ENCODE measurements at regions not wholly inside any gene's neighbourhood (a gene's known extent, or its start where the extent isn't known, plus 50 kb on each side); places are given as distances from the start of the nearest gene placed in this dataset.
"Not testable (repeated sequence)": the region's sequence is repeated elsewhere in the genome, so short reads cannot be mapped to it uniquely, and the experiment has no call there.

DNA sequence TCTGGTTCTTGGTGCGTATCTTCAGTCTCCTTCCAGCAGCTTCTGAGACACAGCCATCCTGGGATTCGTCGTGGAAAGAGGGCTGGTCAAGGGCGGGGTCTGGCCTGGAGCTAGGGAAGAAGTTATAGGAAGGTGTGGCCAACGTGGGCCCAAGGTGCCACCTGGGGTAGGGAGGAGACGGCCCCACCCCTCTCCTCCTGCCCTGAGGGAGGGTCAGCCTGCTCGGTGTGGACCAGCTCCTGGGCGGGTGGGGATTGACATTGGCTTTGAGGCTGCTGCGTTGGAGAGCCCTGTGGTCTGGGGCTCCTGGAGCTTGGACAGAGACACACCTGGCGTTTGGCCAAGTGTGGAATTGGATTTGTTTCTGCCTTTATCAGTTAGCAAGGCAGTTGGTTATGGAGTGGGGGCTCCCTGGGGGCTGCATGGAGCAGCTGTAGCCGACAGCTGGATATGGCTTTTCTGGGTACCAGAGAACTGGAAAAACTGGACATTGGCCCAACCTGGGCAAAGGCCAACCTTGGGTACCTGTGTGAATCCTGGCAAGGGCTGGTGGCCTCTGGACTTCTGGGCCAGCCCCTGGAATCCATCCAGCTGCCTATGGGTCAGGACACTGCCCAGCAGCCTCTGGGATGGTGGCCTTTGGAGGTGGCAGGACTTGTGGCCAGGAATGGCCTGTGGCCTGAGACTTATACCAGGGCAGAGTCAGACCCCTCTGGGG, 75.7 kb upstream of the PPP1R26 start:
- no peak overlapping the region for H3K4me3 ChIP-seq (replicated peaks; ENCODE audit: insufficient read depth, low read length)
- DNase-seq (ENCODE audit: low read depth in 1 of 2, low spot score in 1 of 2), result no peak
- TF ChIP-seq POLR2AphosphoS5 (IDR thresholded peaks at IDR 0.05; ENCODE audit: low read depth), result no peak
- no peaks in the 10 kb centered on the region for H3K27me3 ChIP-seq (ENCODE audit: insufficient read depth, poor library complexity, severe bottlenecking)
- no peak overlapping the region for H3K27ac ChIP-seq (replicated peaks)

DNA sequence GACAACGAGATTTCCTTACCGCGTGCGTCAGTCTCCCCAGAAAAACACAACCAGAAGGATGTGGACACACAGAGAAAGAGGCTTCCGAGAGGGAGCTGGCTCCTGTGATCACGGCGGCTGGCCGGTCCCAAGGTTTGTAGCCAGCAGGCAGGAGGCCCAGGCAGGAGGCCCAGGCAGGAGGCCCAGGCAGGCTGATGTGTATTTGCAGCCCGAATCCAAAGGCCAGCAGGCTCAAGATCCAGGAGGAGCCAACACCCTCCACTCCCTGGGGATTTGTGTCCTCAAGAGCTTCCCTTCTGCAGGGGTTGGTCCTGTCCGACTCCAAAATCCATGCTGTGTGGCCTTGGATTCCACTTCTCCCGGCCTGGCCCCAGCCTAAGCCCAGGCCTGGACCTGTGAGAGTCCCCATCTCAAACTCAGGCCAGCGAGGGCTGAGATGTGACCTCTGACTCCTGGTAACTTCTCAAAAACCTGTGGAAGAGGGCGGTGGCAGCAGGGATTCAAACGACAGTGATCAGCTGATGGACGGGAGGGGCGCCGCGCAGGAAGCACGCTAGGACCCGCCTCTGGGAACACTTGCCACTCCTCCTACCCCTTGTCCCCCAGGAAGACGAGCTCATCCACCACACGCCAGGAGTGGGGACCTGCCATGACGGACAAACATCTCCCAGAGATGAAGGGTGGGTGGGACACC, 75.0 kb upstream of the PPP1R26 start:
- H3K27ac ChIP-seq (replicated peaks), result no peak overlapping the region
- H3K27me3 ChIP-seq (ENCODE audit: insufficient read depth, poor library complexity, severe bottlenecking), result no peaks in the 10 kb centered on the region
- DNase-seq (ENCODE audit: low read depth in 1 of 2, low spot score in 1 of 2), result no peak
- TF ChIP-seq GABPA (IDR thresholded peaks at IDR 0.05; ENCODE audit: low read depth) (no peak), POLR2AphosphoS5 (IDR thresholded peaks at IDR 0.05; ENCODE audit: low read depth) (no peak), SPI1 (IDR thresholded peaks at IDR 0.05; ENCODE audit: borderline replicate concordance, low read depth) (no peak)
- TF ChIP-seq, protein P1, sequence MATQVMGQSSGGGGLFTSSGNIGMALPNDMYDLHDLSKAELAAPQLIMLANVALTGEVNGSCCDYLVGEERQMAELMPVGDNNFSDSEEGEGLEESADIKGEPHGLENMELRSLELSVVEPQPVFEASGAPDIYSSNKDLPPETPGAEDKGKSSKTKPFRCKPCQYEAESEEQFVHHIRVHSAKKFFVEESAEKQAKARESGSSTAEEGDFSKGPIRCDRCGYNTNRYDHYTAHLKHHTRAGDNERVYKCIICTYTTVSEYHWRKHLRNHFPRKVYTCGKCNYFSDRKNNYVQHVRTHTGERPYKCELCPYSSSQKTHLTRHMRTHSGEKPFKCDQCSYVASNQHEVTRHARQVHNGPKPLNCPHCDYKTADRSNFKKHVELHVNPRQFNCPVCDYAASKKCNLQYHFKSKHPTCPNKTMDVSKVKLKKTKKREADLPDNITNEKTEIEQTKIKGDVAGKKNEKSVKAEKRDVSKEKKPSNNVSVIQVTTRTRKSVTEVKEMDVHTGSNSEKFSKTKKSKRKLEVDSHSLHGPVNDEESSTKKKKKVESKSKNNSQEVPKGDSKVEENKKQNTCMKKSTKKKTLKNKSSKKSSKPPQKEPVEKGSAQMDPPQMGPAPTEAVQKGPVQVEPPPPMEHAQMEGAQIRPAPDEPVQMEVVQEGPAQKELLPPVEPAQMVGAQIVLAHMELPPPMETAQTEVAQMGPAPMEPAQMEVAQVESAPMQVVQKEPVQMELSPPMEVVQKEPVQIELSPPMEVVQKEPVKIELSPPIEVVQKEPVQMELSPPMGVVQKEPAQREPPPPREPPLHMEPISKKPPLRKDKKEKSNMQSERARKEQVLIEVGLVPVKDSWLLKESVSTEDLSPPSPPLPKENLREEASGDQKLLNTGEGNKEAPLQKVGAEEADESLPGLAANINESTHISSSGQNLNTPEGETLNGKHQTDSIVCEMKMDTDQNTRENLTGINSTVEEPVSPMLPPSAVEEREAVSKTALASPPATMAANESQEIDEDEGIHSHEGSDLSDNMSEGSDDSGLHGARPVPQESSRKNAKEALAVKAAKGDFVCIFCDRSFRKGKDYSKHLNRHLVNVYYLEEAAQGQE (IDR thresholded peaks at IDR 0.05; ENCODE audit: insufficient replicate concordance, low read depth), result no peak
- TF ChIP-seq, protein P2, sequence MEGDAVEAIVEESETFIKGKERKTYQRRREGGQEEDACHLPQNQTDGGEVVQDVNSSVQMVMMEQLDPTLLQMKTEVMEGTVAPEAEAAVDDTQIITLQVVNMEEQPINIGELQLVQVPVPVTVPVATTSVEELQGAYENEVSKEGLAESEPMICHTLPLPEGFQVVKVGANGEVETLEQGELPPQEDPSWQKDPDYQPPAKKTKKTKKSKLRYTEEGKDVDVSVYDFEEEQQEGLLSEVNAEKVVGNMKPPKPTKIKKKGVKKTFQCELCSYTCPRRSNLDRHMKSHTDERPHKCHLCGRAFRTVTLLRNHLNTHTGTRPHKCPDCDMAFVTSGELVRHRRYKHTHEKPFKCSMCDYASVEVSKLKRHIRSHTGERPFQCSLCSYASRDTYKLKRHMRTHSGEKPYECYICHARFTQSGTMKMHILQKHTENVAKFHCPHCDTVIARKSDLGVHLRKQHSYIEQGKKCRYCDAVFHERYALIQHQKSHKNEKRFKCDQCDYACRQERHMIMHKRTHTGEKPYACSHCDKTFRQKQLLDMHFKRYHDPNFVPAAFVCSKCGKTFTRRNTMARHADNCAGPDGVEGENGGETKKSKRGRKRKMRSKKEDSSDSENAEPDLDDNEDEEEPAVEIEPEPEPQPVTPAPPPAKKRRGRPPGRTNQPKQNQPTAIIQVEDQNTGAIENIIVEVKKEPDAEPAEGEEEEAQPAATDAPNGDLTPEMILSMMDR (IDR thresholded peaks at IDR 0.05; ENCODE audit: insufficient read depth, low read length), result no peak
- H3K4me3 ChIP-seq (replicated peaks; ENCODE audit: insufficient read depth, low read length), result no peak overlapping the region

DNA sequence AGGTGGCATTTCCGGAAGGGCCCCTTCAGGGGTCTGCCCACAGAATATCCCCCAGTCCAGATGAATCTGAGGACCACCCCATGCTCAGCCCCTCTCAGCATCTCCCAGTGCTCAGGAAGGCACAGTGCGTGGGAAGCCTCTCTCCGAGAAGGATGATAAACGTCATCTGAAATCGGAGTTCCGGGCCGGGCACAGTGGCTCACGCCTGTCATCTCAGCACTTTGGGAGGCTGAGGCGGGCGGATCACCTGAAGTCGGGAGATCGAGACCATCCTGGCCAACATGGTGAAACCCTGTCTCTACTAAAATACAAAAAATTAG, 74.5 kb upstream of the PPP1R26 start:
- H3K27me3 ChIP-seq (ENCODE audit: insufficient read depth, poor library complexity, severe bottlenecking); DNase-seq (ENCODE audit: low read depth in 1 of 2, low spot score in 1 of 2); H3K27ac ChIP-seq (replicated peaks); H3K4me3 ChIP-seq (replicated peaks; ENCODE audit: insufficient read depth, low read length): not testable (repeated sequence)

DNA sequence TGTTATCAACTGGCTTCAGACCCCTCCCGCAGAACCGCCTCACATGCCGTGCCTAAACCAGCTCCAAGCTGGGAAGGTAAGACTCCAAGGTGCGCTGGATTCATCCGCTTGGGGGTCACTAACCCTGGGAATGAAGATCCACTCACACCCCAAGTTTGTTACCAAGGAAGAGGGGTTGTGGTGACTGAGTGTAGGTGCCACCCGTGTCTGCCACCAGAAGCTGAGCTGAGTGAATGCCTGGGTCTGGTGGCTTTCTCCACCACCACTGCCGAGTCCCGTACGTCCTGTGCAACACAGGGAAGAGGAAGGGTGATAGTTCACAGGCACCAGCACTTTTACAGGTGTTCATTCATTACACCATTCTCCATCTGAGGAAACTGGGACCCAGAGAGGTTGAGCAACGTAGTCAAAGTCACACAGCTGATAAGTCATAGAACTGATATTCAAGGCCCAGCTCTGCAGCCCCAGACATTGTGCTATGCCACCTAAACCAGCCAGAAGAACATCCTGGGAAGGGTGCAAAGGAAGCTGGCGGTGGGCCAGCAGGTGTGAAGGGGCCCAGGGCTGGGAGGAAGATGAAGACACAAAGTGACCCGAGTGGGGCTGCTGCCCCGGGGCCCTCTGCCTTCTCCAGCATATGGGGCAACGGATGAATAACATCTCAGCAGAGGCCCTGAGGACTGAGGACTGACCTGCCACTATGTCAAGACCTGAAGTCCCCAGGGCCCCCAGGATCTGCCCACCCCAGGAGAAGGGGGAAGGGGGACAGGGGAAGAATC, 70.9 kb upstream of the PPP1R26 start:
- H3K27ac ChIP-seq (replicated peaks), result no peak overlapping the region
- TF ChIP-seq SPI1 (IDR thresholded peaks at IDR 0.05; ENCODE audit: borderline replicate concordance, low read depth) (no peak), GABPA (IDR thresholded peaks at IDR 0.05; ENCODE audit: low read depth) (no peak), POLR2AphosphoS5 (IDR thresholded peaks at IDR 0.05; ENCODE audit: low read depth) (no peak)
- TF ChIP-seq, protein P1 (IDR thresholded peaks at IDR 0.05; ENCODE audit: insufficient replicate concordance, low read depth), result no peak
- TF ChIP-seq, protein P2 (IDR thresholded peaks at IDR 0.05; ENCODE audit: insufficient read depth, low read length), result no peak
- no peak for DNase-seq (ENCODE audit: low read depth in 1 of 2, low spot score in 1 of 2)
- no peak overlapping the region for H3K4me3 ChIP-seq (replicated peaks; ENCODE audit: insufficient read depth, low read length)
- no peaks in the 10 kb centered on the region for H3K27me3 ChIP-seq (ENCODE audit: insufficient read depth, poor library complexity, severe bottlenecking)
